GM12875 (cell line): ENCODE measurements at regions not wholly inside any gene's neighbourhood (a gene's known extent, or its start where the extent isn't known, plus 50 kb on each side); places are given as distances from the start of the nearest gene placed in this dataset.

Experiments used
- H3K4me3 ChIP-seq: one replicate; pipeline ENCODE4 v1.5.1; 2011; ENCODE audit warnings: low read depth, low read length, control low read depth
- CTCF ChIP-seq: IDR thresholded peaks from 2 replicates; pipeline ENCODE4 v1.5.1; 2011; ENCODE audit warnings: low read depth, mild to moderate bottlenecking, control low read depth, inconsistent platforms, low read length, moderate library complexity, borderline replicate concordance; ENCODE audit not compliant: insufficient read depth

GRCh38 chr3:178236555-178237277 lies 299.5 kb upstream of the KCNMB2 start:
- no peak for TF ChIP-seq CTCF
- H3K4me3 ChIP-seq, result no peak overlapping the region

- no peak overlapping the region for H3K4me3 ChIP-seq
- no peak for TF ChIP-seq CTCF
These were observed 298.1 kb upstream of the KCNMB2 start for GRCh38 chr3:178238179-178238578.

GRCh38 chr3:178244733-178245709 lies 291.2 kb upstream of the KCNMB2 start:
- no peak overlapping the region for H3K4me3 ChIP-seq
- no peak for TF ChIP-seq CTCF

GRCh38 chr3:178246004-178246403 lies 290.2 kb upstream of the KCNMB2 start:
- TF ChIP-seq CTCF, result no peak
- no peak overlapping the region for H3K4me3 ChIP-seq

- no peak for TF ChIP-seq CTCF
- no peak overlapping the region for H3K4me3 ChIP-seq
These were observed 280.9 kb upstream of the KCNMB2 start for GRCh38 chr3:178255315-178255714.

- no peak for TF ChIP-seq CTCF
- H3K4me3 ChIP-seq, result no peak overlapping the region
These were observed 278.7 kb upstream of the KCNMB2 start for GRCh38 chr3:178257491-178257890.

- TF ChIP-seq CTCF, result no peak
- no peak overlapping the region for H3K4me3 ChIP-seq
These were observed 278.1 kb upstream of the KCNMB2 start for GRCh38 chr3:178258121-178258520.
